Thyroid gland (tissue), 4 donors: ENCODE measurements at regions not wholly inside any gene's neighbourhood (a gene's known extent, or its start where the extent isn't known, plus 50 kb on each side); places are given as distances from the start of the nearest gene placed in this dataset.

ENCODE experiments used
- CTCF ChIP-seq, 6 experiments: fragments of 200-600 bp in 3 of 6; fragments of 450-650 bp in 3 of 6; sonication (generic) in 3 of 6; IDR thresholded peaks; one replicate each; pipeline ENCODE4 v1.5.1; 2016 to 2019; ENCODE audit warnings: antibody characterized with exemption in 6 of 6, mild to moderate bottlenecking in 2 of 6, inconsistent platforms in 1 of 6, moderate library complexity in 1 of 6
- POLR2A ChIP-seq, 2 donors: fragments of 450-650 bp; IDR thresholded peaks; one replicate each; pipeline ENCODE4 v1.6.1; 2017; ENCODE audit warnings: antibody characterized with exemption in 2 of 2, mild to moderate bottlenecking in 2 of 2, moderate library complexity in 1 of 2

- no peak for TF ChIP-seq CTCF (IDR thresholded peaks at IDR 0.05)
- TF ChIP-seq POLR2A (IDR thresholded peaks at IDR 0.05) = no peak
These were observed 167.9 kb upstream of the KIAA1217 start for GRCh38 chr10:24041034-24041433.
